Neural progenitor cell (in vitro differentiated cells): ENCODE measurements at regions not wholly inside any gene's neighbourhood (a gene's known extent, or its start where the extent isn't known, plus 50 kb on each side); places are given as distances from the start of the nearest gene placed in this dataset.

Experiments
- EZH2 ChIP-seq: fragments of 200-600 bp; sonication (generic); IDR thresholded peaks from 2 replicates; pipeline ENCODE4 v1.6.1; 2017; ENCODE audit warnings: antibody characterized with exemption, mild to moderate bottlenecking, moderate library complexity
- EZH2phosphoT487 ChIP-seq: fragments of 200-600 bp; sonication (generic); IDR thresholded peaks from 2 replicates; pipeline ENCODE4 v1.6.1; 2017; ENCODE audit warnings: antibody characterized with exemption
- TF ChIP-seq, protein P1 (sequence below): fragments of 200-600 bp; sonication (generic); IDR thresholded peaks from 2 replicates; pipeline ENCODE4 v1.5.1; 2017; ENCODE audit warnings: antibody characterized with exemption, mild to moderate bottlenecking

DNA sequence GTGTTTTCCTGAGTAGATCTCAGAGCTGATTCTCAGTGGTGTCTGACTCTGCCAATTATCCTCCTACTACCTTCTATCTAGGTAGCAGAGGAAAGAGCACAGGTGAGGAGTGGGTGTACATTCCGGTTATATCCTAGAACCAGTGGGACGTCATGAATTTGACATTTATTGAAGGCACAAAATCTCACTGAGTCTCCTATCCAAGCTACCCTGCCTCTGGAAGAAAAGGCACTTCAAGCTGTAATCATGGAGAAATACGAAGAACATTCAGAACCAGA, 952.2 kb downstream of the TUSC7 start:
- TF ChIP-seq, protein P1, sequence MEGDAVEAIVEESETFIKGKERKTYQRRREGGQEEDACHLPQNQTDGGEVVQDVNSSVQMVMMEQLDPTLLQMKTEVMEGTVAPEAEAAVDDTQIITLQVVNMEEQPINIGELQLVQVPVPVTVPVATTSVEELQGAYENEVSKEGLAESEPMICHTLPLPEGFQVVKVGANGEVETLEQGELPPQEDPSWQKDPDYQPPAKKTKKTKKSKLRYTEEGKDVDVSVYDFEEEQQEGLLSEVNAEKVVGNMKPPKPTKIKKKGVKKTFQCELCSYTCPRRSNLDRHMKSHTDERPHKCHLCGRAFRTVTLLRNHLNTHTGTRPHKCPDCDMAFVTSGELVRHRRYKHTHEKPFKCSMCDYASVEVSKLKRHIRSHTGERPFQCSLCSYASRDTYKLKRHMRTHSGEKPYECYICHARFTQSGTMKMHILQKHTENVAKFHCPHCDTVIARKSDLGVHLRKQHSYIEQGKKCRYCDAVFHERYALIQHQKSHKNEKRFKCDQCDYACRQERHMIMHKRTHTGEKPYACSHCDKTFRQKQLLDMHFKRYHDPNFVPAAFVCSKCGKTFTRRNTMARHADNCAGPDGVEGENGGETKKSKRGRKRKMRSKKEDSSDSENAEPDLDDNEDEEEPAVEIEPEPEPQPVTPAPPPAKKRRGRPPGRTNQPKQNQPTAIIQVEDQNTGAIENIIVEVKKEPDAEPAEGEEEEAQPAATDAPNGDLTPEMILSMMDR: no peak
- TF ChIP-seq EZH2phosphoT487 (no peak), EZH2 (no peak)
